ENCODE measurements at regions not wholly inside any gene's neighbourhood (a gene's known extent, or its start where the extent isn't known, plus 50 kb on each side); places are given as distances from the start of the nearest gene placed in this dataset.

- no peaks in the 10 kb centered on the region for H3K27me3 ChIP-seq
- H3K4me1 ChIP-seq = no peaks in the 10 kb centered on the region
- no peak for DNase-seq (ENCODE audit: low spot score in 2 of 2)
- intact Hi-C loops (cut with DNase I) = no loop called here
- no peaks in the 10 kb centered on the region for H3K9me3 ChIP-seq
- no peak overlapping the region for H3K4me3 ChIP-seq
- no peak overlapping the region for H3K27ac ChIP-seq
- TF ChIP-seq CTCF (IDR thresholded peaks at IDR 0.05) = no peak
- no peaks in the 10 kb centered on the region for H3K36me3 ChIP-seq
These were observed 61.7 kb downstream of the SCN11A start for GRCh38 chr3:38989917-38990510.

DNA sequence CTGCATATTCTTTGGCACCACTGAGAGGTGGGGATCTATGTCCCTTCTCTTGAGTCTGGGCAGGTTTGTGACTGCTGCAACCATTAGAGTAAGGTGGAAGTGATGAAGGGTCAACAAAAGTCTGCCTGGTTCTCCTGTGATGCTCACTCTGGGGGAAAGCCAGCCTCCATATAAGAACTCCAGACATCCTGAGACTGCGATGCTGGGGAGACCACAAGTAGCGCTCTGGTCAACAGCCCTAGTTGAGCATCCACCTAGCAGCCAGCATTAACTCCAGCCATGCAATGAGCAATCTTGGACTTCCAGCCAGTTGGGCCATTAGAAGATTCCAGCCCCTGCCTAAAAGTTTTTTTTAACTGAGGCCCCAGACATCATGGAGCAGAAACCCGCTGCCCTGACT, 62.8 kb downstream of the SCN11A start:
- TF ChIP-seq CTCF (IDR thresholded peaks at IDR 0.05) = no peak
- Histone ChIP-seq H3K27me3 (no peaks in the 10 kb centered on the region), H3K27ac (no peak overlapping the region), H3K4me1 (no peaks in the 10 kb centered on the region), H3K4me3 (no peak overlapping the region), H3K36me3 (no peaks in the 10 kb centered on the region), H3K9me3 (no peaks in the 10 kb centered on the region)
- DNase-seq (ENCODE audit: low spot score in 2 of 2) = no peak
- intact Hi-C loops (cut with DNase I) = no loop called here

GRCh38 chr3:38987456-38987855, 64.3 kb downstream of the SCN11A start:
- intact Hi-C loops (cut with DNase I) = no loop called here
- Histone ChIP-seq H3K9me3 (no peaks in the 10 kb centered on the region), H3K27ac (no peak overlapping the region), H3K4me3 (no peak overlapping the region), H3K4me1 (no peaks in the 10 kb centered on the region), H3K27me3 (no peaks in the 10 kb centered on the region), H3K36me3 (no peaks in the 10 kb centered on the region)
- TF ChIP-seq CTCF (IDR thresholded peaks at IDR 0.05) = no peak
- no peak for DNase-seq (ENCODE audit: low spot score in 2 of 2)

GRCh38 chr3:38986901-38987300, 64.8 kb downstream of the SCN11A start:
- H3K36me3 ChIP-seq = no peaks in the 10 kb centered on the region
- intact Hi-C loops (cut with DNase I) = no loop called here
- no peak overlapping the region for H3K27ac ChIP-seq
- H3K9me3 ChIP-seq = no peaks in the 10 kb centered on the region
- H3K4me3 ChIP-seq = no peak overlapping the region
- DNase-seq (ENCODE audit: low spot score in 2 of 2) = no peak
- no peaks in the 10 kb centered on the region for H3K4me1 ChIP-seq
- H3K27me3 ChIP-seq = no peaks in the 10 kb centered on the region
- no peak for TF ChIP-seq CTCF (IDR thresholded peaks at IDR 0.05)

DNA sequence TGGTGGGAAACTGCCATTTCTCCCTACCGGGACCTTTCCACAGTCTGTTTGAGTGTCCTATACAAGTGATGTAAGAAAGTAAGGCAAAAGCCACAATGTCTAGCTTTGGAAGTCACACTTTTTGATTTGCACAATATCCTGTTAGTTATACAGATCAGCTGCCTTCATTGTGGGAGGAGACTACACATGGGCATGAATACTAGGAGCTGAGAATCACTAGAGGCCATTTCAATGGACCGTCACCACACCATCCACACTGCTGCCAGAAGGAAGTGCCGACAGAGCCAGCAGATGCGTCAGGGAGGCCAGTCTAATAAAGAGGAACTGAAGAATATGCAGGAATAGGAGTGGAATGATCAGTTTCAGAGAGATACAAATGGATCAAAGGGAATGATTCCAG, 65.8 kb downstream of the SCN11A start:
- Histone ChIP-seq H3K4me1 (no peaks in the 10 kb centered on the region), H3K4me3 (no peak overlapping the region), H3K27me3 (no peaks in the 10 kb centered on the region), H3K9me3 (no peaks in the 10 kb centered on the region), H3K36me3 (no peaks in the 10 kb centered on the region), H3K27ac (no peak overlapping the region)
- no peak for DNase-seq (ENCODE audit: low spot score in 2 of 2)
- TF ChIP-seq CTCF (IDR thresholded peaks at IDR 0.05) = no peak
- intact Hi-C loops (cut with DNase I) = no loop called here

DNA sequence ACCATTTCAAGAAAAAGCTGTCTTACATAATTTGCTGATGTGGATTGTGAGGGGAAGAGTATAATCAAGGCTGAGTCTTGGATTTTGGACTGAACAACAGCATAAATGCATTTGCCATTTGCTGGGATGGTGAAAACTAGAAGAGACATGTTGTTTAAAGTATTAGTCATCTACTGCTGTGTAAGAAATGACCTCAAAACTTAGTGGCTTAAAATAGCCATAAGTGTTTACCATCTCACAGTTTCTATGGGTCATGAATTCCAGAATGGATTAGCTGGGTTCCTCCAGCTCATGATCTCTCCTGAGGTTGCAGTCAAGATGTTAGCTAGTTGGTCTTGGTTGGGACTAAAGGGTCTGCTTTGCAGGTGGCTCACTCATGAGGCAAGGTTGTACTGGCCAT, 66.2 kb downstream of the SCN11A start:
- H3K4me1 ChIP-seq = no peaks in the 10 kb centered on the region
- no peaks in the 10 kb centered on the region for H3K9me3 ChIP-seq
- intact Hi-C loops (cut with DNase I) = no loop called here
- no peaks in the 10 kb centered on the region for H3K36me3 ChIP-seq
- H3K27me3 ChIP-seq = no peaks in the 10 kb centered on the region
- no peak for TF ChIP-seq CTCF (IDR thresholded peaks at IDR 0.05)
- no peak overlapping the region for H3K27ac ChIP-seq
- H3K4me3 ChIP-seq = no peak overlapping the region
- DNase-seq (ENCODE audit: low spot score in 2 of 2) = no peak
